Esophagus squamous epithelium (tissue), 4 donors: ENCODE measurements at regions not wholly inside any gene's neighbourhood (a gene's known extent, or its start where the extent isn't known, plus 50 kb on each side); places are given as distances from the start of the nearest gene placed in this dataset.

Experiments
- CTCF ChIP-seq, 6 experiments: fragments of 450-650 bp in 4 of 6; fragments of 200-600 bp in 2 of 6; sonication (generic) in 2 of 6; IDR thresholded peaks; one replicate each; pipeline ENCODE4 v1.5.1; 2016 to 2019; ENCODE audit warnings: antibody characterized with exemption in 6 of 6, mild to moderate bottlenecking in 4 of 6, moderate library complexity in 4 of 6
- POLR2A ChIP-seq, 4 donors: fragments of 450-650 bp; IDR thresholded peaks; one replicate each; pipeline ENCODE4 v1.6.1; 2017; ENCODE audit warnings: antibody characterized with exemption in 4 of 4, mild to moderate bottlenecking in 4 of 4, moderate library complexity in 3 of 4

GRCh38 chr12:92570056-92570753 lies 132.6 kb upstream of the PLEKHG7 start:
- peak; percentile 70 to 91 (median 86) for TF ChIP-seq CTCF (IDR thresholded peaks at IDR 0.05)
- TF ChIP-seq POLR2A (IDR thresholded peaks at IDR 0.05): no peak
